Erythroblast (primary cell): ENCODE measurements at regions not wholly inside any gene's neighbourhood (a gene's known extent, or its start where the extent isn't known, plus 50 kb on each side); places are given as distances from the start of the nearest gene placed in this dataset.

Source experiments
- GATA1 ChIP-seq: IDR thresholded peaks from 2 replicates; pipeline ENCODE4 v1.6.1; 2011; ENCODE audit warnings: low read depth, mild to moderate bottlenecking, control low read depth, low read length, moderate library complexity
- POLR2A ChIP-seq: IDR thresholded peaks from 2 replicates; pipeline ENCODE4 v1.6.1; 2011; ENCODE audit warnings: mild to moderate bottlenecking, low read length

DNA sequence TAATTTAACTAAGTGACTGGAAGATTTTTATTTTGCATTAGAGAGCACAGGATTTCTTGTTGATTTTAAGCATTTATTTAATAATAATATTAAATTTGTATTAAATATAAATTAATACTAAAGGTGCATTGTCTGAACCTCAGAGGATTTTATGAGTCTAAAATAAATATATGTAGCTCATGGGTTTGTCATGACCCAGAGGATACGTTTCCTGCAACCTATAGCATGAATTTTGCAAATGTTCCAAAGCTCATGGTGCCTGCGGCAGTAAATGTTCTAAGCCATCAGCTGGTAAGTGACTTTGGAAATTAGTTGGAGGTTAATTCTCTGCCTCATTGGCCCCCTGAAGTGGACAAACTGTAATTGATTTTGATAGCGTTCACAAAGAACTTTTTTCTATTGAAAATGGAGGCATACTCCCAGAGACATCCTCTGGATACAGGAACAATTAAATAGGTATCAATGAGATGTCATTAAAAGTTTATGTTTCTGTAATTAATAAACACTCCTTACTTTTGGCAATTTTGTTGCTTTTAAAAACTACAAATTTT, 397.4 kb downstream of the ANKRD7 start:
- TF ChIP-seq POLR2A (no peak), GATA1 (no peak)
